Right lobe of liver (tissue), 6 donors: ENCODE measurements at regions not wholly inside any gene's neighbourhood (a gene's known extent, or its start where the extent isn't known, plus 50 kb on each side); places are given as distances from the start of the nearest gene placed in this dataset.

Experiments
- ATAC-seq, 4 donors: fragments of 200-7000 bp; cut with Tn5 transposase; one replicate each; pipeline ENCODE4 v1.9.1; 2020; ENCODE audit warnings: mild to moderate bottlenecking in 4 of 4, moderate library complexity in 4 of 4
- DNase-seq, 3 donors: peaks; one replicate each; pipeline ENCODE4 v3.0.0-alpha.2; 2020
- H3K27ac ChIP-seq, 3 donors: fragments of 200-600 bp; one replicate each; pipeline ENCODE4 v1.8.0; 2022
- H3K27me3 ChIP-seq, 2 donors: fragments of 200-600 bp; one replicate each; pipeline ENCODE4 v1.8.0; 2022
- H3K36me3 ChIP-seq, 4 donors: fragments of 200-600 bp; sonication (generic) in 1 of 4; one replicate each; pipeline versions ENCODE4 v1.5.1 to v1.8.0; 2017 to 2022; ENCODE audit warnings: control low read depth in 1 of 4
- H3K4me1 ChIP-seq, 4 donors: fragments of 200-600 bp; sonication (generic) in 1 of 4; one replicate each; pipeline versions ENCODE4 v1.5.1 to v1.8.0; 2017 to 2022; ENCODE audit warnings: control low read depth in 1 of 4
- H3K4me3 ChIP-seq, 3 donors: fragments of 200-600 bp; one replicate each; pipeline ENCODE4 v1.8.0; 2022
- H3K9me3 ChIP-seq, 4 donors: fragments of 200-600 bp; sonication (generic) in 1 of 4; one replicate each; pipeline versions ENCODE4 v1.5.1 to v1.8.0; 2017 to 2022; ENCODE audit warnings: control low read depth in 1 of 4
- POLR2A ChIP-seq: fragments of 450-650 bp; IDR thresholded peaks from one replicate; pipeline ENCODE4 v1.6.1; 2017; ENCODE audit warnings: antibody characterized with exemption, mild to moderate bottlenecking
- WGBS: methylation state at CpG from one replicate; pipeline ENCODE4 v1.1.6; 2018; ENCODE audit warnings: low coverage, low lambda C conversion rate; ENCODE audit not compliant: insufficient coverage; ENCODE audit errors: missing lambda C conversion rate; 5-methylcytosine and 5-hydroxymethylcytosine counted together
- intact Hi-C, 2 donors: fragments of 100-400 bp; cut with DNase I; formaldehyde crosslinking; loops; one replicate each; pipeline versions ENCODE4 v1.11.2 to v1.14.1; 2022
- TF ChIP-seq, protein P1 (sequence below), 4 donors: fragments of 200-600 bp in 3 of 4; fragments of 450-650 bp in 1 of 4; IDR thresholded peaks; one replicate each; pipeline versions ENCODE4 v1.5.1 to v1.8.0; 2016 to 2022; ENCODE audit warnings: antibody characterized with exemption in 4 of 4, mild to moderate bottlenecking in 2 of 4
- donor health status: DM: no; HTN: yes; CAD: no.
- donor health status: DM: no; HTN: no; CAD: no.
- donor health status: DM: no; HTN: no; CAD: no.
- donor health status: DM: no; HTN: yes; CAD: no.
- donor health status: DM: no; HTN: yes; CAD: no.

GRCh38 chr3:106611841-106612240, 743.0 kb upstream of the CBLB start:
- ATAC-seq (no peak), DNase-seq (no peak)
- intact Hi-C loops: no loop called here
- TF ChIP-seq POLR2A: no peak
- TF ChIP-seq, protein P1, sequence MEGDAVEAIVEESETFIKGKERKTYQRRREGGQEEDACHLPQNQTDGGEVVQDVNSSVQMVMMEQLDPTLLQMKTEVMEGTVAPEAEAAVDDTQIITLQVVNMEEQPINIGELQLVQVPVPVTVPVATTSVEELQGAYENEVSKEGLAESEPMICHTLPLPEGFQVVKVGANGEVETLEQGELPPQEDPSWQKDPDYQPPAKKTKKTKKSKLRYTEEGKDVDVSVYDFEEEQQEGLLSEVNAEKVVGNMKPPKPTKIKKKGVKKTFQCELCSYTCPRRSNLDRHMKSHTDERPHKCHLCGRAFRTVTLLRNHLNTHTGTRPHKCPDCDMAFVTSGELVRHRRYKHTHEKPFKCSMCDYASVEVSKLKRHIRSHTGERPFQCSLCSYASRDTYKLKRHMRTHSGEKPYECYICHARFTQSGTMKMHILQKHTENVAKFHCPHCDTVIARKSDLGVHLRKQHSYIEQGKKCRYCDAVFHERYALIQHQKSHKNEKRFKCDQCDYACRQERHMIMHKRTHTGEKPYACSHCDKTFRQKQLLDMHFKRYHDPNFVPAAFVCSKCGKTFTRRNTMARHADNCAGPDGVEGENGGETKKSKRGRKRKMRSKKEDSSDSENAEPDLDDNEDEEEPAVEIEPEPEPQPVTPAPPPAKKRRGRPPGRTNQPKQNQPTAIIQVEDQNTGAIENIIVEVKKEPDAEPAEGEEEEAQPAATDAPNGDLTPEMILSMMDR (IDR thresholded peaks at IDR 0.05): no peak
- Histone ChIP-seq H3K36me3 (no peaks in the 10 kb centered on the region), H3K4me3 (no peak overlapping the region), H3K27ac (no peak overlapping the region), H3K9me3 (no peaks in the 10 kb centered on the region), H3K27me3 (no peaks in the 10 kb centered on the region), H3K4me1 (no peaks in the 10 kb centered on the region)

- Histone ChIP-seq H3K27ac (no peak overlapping the region), H3K9me3 (no peaks in the 10 kb centered on the region), H3K4me3 (no peak overlapping the region), H3K36me3 (no peaks in the 10 kb centered on the region), H3K27me3 (no peaks in the 10 kb centered on the region), H3K4me1 (no peaks in the 10 kb centered on the region)
- no peak for ATAC-seq
- no peak for DNase-seq
- intact Hi-C loops: no loop called here
- 45% methylated on average over 3 of the region's 3 CpGs for WGBS
- TF ChIP-seq, protein P1 (IDR thresholded peaks at IDR 0.05): no peak
- no peak for TF ChIP-seq POLR2A
These were observed 747.7 kb upstream of the CBLB start for GRCh38 chr3:106616556-106616955.

DNA sequence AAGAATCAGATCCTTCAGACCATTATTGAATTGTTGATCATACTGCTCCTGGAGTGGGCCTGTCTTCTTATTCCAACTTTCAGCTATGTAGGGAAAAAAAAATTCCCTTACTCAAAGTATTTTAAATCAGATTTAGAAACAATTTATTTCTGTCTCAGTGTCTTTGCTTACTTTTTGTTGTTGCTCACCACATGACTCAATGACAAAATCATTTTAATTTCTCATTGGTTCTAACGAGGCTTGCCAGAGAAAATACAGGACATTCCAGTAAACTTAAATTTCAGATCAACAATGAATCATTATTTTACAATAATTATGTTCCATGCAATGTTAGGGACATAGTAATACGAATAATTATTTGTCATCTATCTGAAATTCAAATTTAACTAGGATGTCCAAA, 748.5 kb upstream of the CBLB start:
- H3K4me3 ChIP-seq: no peak overlapping the region
- ATAC-seq: no peak
- intact Hi-C loops: no loop called here
- no peaks in the 10 kb centered on the region for H3K9me3 ChIP-seq
- H3K27ac ChIP-seq: no peak overlapping the region
- no peaks in the 10 kb centered on the region for H3K36me3 ChIP-seq
- 55% methylated on average over 2 of the region's 2 CpGs for WGBS
- no peaks in the 10 kb centered on the region for H3K27me3 ChIP-seq
- DNase-seq: no peak
- no peak for TF ChIP-seq POLR2A
- TF ChIP-seq, protein P1 (IDR thresholded peaks at IDR 0.05): no peak
- H3K4me1 ChIP-seq: no peaks in the 10 kb centered on the region

DNA sequence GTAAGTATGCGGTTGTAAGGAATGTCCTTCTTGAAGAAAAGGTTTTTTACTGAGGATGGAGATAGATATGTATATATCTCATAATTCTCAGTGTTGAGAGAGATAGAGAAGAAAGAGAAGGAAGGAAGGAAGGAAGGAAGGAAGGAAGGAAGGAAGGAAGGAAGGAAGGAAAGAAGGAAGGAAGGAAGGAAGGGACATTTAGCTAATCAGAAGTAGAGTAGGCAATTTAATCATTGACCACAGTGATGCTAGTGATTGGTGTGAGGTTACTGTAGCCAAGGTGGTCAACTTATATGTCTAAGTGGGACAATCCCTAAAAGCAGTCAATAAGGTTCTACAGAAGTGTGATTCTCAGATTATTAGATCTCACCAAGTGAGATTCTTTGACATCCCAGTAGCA, 751.8 kb upstream of the CBLB start:
- 60% methylated on average over 1 of the region's 1 CpG for WGBS
- ATAC-seq: no peak
- intact Hi-C loops: no loop called here
- H3K27ac ChIP-seq: no peak overlapping the region
- DNase-seq: no peak
- no peaks in the 10 kb centered on the region for H3K4me1 ChIP-seq
- no peaks in the 10 kb centered on the region for H3K36me3 ChIP-seq
- H3K27me3 ChIP-seq: no peaks in the 10 kb centered on the region
- H3K9me3 ChIP-seq: no peaks in the 10 kb centered on the region
- no peak for TF ChIP-seq POLR2A
- TF ChIP-seq, protein P1 (IDR thresholded peaks at IDR 0.05): no peak
- H3K4me3 ChIP-seq: no peak overlapping the region

GRCh38 chr3:106624154-106624553, 753.1 kb upstream of the CCDC54 start:
- Histone ChIP-seq H3K4me1 (no peaks in the 10 kb centered on the region), H3K27me3 (no peaks in the 10 kb centered on the region), H3K9me3 (no peaks in the 10 kb centered on the region), H3K27ac (no peak overlapping the region), H3K36me3 (no peaks in the 10 kb centered on the region), H3K4me3 (no peak overlapping the region)
- no peak for TF ChIP-seq POLR2A
- TF ChIP-seq, protein P1 (IDR thresholded peaks at IDR 0.05): no peak
- DNase-seq (no peak), ATAC-seq (no peak)
- 50% methylated on average over 1 of the region's 1 CpG for WGBS
- intact Hi-C loops: no loop called here
